ENCODE measurements at regions not wholly inside any gene's neighbourhood (a gene's known extent, or its start where the extent isn't known, plus 50 kb on each side); places are given as distances from the start of the nearest gene placed in this dataset.

GRCh38 chr3:75012791-75013331, 398.4 kb upstream of the CNTN3 start:
- in situ Hi-C loops (cut with MboI; ENCODE audit: low sequenced_read_pairs) = no loop called here
- H3K9me3 ChIP-seq (ENCODE audit: control insufficient read depth, insufficient read depth, low read length) = no peaks in the 10 kb centered on the region; the same call in 1 of the 2 replicates
- no peak overlapping the region for H2BK5ac ChIP-seq (ENCODE audit: low read depth, low read length, poor library complexity, severe bottlenecking)
- no peak overlapping the region for H2AFZ ChIP-seq (replicated peaks; ENCODE audit: low read length, poor library complexity)
- no peak overlapping the region for H3K4me3 ChIP-seq (ENCODE audit: insufficient read depth, low read depth, low read length)
- ChIA-PET CTCF (no interaction called here), POLR2A (ENCODE audit: unreplicated experiment) (no interaction called here)
- H2BK120ac ChIP-seq (ENCODE audit: low read depth, low read length) = no peak overlapping the region
- no peaks in the 10 kb centered on the region for H3K4me1 ChIP-seq (ENCODE audit: control insufficient read depth, insufficient read depth, low read length)
- no TSS peak for BruUV-seq (replicated peaks)
- no peak overlapping the region for H3K56ac ChIP-seq (ENCODE audit: extremely low read depth, insufficient read depth, low read length)
- no peak overlapping the region for H4K5ac ChIP-seq (ENCODE audit: low read depth, low read length)
- dilution Hi-C loops (cut with HindIII; ENCODE audit: low sequenced_read_pairs, unreplicated experiment) = no loop called here
- no peak overlapping the region for H2BK20ac ChIP-seq (ENCODE audit: low read depth, low read length)
- no peak overlapping the region for H3K9ac ChIP-seq (ENCODE audit: low read depth, low read length)
- no peak overlapping the region for H4K91ac ChIP-seq (ENCODE audit: insufficient read depth, low read depth, low read length)
- H4K8ac ChIP-seq (ENCODE audit: low read depth in 2 of 2, low read length in 2 of 2) = no peak overlapping the region
- DNase-seq = no peak
- no peak overlapping the region for H3K27ac ChIP-seq (ENCODE audit: insufficient read depth, low read length)
- H4K20me1 ChIP-seq (ENCODE audit: insufficient read depth, low read length) = no peaks in the 10 kb centered on the region
- H3K4me2 ChIP-seq (ENCODE audit: low read depth, low read length) = no peak overlapping the region
- no peak overlapping the region for H3K18ac ChIP-seq (ENCODE audit: low read depth, low read length)
- no peaks in the 10 kb centered on the region for H3K27me3 ChIP-seq (ENCODE audit: control insufficient read depth, insufficient read depth, low read length)
- no peaks in the 10 kb centered on the region for H3K36me3 ChIP-seq (ENCODE audit: control insufficient read depth, insufficient read depth, low read length)
- no peak overlapping the region for H2AK5ac ChIP-seq (ENCODE audit: low read depth, low read length)
- H3K79me1 ChIP-seq (ENCODE audit: low read depth in 1 of 2, low read length in 2 of 2) = no peaks in the 10 kb centered on the region
- no peak overlapping the region for H3K4ac ChIP-seq (ENCODE audit: low read depth, low read length)
- intact Hi-C loops (cut with micrococcal nuclease) = no loop called here
- H3K14ac ChIP-seq (replicated peaks; ENCODE audit: low read depth, low read length) = no peak overlapping the region
- no peak overlapping the region for H2BK15ac ChIP-seq (ENCODE audit: low read depth, low read length)
- H3K23ac ChIP-seq (ENCODE audit: low read depth, low read length) = no peak overlapping the region
- no peak for ATAC-seq (ENCODE audit: low read depth)
- WGBS, 2 experiments (ENCODE audit: extremely low coverage in 2 of 2, insufficient read length in 1 of 2) = no CpG with 5 or more reads among the region's 5 CpGs
- no peak for TF ChIP-seq BHLHE40 (IDR thresholded peaks at IDR 0.05; ENCODE audit: low read depth, low read length)
- TF ChIP-seq ELK1 (IDR thresholded peaks at IDR 0.05; ENCODE audit: borderline replicate concordance, low read depth, low read length) = no peak
- no peak overlapping the region for H2AK9ac ChIP-seq (replicated peaks; ENCODE audit: low read depth, low read length, poor library complexity)
- H3K9me1 ChIP-seq (ENCODE audit: insufficient read depth, low read length) = no peaks in the 10 kb centered on the region

Measured in IMR-90 (cell line).